ENCODE measurements at regions not wholly inside any gene's neighbourhood (a gene's known extent, or its start where the extent isn't known, plus 50 kb on each side); places are given as distances from the start of the nearest gene placed in this dataset.

GRCh38 chr4:52195869-52196268 lies 144.8 kb downstream of the SPATA18 start:
- no peak for TF ChIP-seq CTCF (IDR thresholded peaks at IDR 0.05)
- no peak for TF ChIP-seq POLR2A (IDR thresholded peaks at IDR 0.05)

Data from right lobe of liver (tissue), 4 donors.